Activated T-helper 1 cell treated with Interleukin-2 at 50 U/mL for 16 hours (primary cell): ENCODE measurements at regions not wholly inside any gene's neighbourhood (a gene's known extent, or its start where the extent isn't known, plus 50 kb on each side); places are given as distances from the start of the nearest gene placed in this dataset.
"Not testable (repeated sequence)": the region's sequence is repeated elsewhere in the genome, so short reads cannot be mapped to it uniquely, and the experiment has no call there.

ENCODE experiments used
- DNase-seq: peaks from one replicate; pipeline ENCODE4 v3.0.0-alpha.2; 2020; ENCODE audit warnings: low read depth

DNA sequence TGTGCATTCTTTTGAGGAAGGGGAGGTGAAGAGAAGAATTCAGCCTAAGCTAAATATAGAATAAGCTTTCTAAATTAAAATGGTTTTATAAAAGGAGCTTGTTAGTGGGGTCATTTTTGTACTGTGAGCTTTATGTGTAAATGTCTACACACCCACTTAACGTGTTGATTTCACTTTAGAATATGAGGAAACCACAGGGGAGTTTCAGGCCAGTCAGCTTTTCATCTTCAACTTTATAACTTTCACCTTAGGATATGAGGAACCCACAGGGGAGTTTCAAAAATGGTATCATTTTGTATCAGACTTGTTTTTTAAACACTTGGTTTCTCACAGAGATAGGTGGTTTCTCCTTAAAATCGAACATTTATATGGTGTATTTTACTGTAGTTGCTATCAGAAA, 120.7 kb upstream of the NIPA1 start:
- not testable (repeated sequence) for DNase-seq

DNA sequence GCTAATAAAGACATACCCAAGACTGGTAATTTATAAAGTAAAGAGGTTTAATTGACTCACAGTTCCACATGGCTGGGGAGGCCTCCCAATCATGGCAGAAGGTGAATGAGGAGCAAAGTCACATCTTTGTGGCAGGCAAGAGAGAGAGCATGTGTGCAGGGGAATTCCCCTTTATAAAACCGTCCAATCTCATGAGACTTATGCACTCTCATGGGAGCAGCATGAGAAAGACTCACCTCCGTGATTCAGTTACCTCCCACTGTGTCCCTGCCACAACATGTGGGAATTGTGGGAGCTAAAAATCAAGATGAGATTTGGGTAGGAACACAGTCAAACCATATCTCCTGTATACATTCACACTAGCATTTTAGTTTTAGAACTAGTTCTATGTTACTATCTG, 101.7 kb upstream of the NIPA1 start:
- not testable (repeated sequence) for DNase-seq

DNA sequence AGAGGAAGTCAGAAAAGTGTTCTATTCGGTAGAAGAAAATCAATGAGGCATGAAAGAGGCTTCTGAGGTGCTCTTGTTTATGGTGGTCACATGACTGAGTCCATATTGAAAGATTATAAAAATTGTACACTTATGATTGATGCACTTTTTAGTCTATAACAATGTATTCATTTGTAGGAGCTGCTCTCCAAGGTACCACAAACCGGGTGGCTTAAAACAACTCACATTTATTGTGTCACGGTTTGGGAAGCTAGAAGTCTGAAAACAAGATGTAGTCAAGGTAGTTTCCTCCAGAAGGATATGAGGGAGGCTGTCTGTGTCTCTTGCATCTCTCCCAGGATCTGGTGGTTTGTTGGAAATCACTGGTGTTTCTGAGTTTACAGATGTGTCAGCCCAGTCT, 86.6 kb upstream of the NIPA1 start:
- DNase-seq, result not testable (repeated sequence)

DNA sequence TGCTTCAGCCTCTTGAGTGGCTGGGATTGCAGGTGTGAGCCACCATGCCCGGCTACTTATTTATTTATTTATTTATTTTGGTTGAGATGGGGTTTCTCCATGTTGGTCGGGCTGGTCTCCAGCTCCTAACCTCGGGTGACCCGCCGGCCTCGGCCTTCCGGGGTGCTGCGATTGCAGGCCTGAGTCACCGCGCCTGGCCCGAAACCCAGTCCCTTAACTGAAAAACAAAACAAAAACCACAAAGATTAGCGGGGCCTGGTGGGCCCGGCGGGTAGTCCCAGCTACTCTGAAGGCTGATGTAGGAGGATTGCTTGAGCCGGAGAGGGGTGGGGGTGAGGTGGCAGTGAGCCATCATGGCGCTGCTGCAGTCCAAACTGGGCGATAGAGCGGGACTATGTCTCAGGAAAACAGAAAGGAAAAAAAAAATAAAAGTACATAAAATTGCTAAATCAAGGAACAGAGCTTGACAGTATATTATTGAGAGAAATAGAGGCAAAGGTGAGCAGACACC, 75.6 kb upstream of the NIPA1 start:
- not testable (repeated sequence) for DNase-seq

DNA sequence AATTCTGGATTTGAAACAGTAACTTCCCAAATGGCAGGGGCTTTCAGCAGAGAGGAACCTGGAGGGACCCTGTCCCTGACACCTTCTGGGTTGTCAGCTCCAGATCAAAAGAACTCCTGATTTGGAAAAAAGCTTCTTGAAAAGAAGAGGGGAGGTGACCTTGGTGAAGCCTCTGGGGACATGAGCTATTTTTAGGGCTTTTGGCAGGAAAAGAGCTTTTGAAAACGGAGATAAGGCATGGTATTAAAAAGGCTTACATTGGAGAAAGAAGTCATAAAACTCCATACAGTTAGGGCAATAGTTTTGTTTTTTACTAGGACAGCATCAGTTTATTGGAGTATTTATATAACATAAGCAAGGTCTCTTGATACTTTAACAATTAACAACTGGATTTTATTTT, 72.5 kb upstream of the NIPA1 start:
- DNase-seq, result not testable (repeated sequence)

DNA sequence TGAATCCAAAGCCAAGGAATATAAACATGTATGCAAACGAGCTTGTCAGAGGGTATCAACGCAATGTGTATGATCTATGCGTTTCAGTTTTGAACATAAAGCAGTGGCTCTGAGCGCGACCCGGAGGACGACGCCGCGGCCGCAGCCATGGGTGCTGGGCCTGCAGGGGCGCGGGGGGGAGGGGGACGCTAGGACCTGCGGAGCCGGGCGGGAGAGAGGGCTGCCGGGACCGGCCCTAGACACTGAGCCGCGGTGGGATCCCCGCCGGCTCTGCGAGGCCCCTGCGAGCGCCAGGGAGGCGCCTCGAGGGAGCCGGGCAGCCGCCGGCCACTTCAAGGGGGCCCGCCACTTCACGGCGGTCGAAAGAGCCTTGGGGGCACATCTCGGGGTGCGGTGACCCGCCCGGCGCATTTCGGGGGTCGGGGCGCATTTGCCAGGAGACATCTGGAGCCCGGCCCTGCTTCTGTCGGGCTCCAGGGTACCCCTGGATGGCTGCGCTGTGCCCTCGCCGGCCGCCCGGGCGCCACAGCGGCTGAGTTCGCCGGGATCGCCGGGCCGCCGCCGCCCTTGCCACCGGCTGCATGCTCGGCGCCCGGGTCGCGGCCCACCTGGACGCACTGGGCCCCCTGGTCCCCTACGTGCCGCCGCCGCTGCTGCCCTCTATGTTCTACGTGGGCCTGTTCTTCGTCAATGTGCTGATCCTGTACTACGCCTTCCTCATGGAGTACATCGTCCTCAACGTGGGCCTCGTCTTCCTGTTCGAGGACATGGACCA, 71.9 kb upstream of the NIPA1 start:
- DNase-seq, result not testable (repeated sequence)

DNA sequence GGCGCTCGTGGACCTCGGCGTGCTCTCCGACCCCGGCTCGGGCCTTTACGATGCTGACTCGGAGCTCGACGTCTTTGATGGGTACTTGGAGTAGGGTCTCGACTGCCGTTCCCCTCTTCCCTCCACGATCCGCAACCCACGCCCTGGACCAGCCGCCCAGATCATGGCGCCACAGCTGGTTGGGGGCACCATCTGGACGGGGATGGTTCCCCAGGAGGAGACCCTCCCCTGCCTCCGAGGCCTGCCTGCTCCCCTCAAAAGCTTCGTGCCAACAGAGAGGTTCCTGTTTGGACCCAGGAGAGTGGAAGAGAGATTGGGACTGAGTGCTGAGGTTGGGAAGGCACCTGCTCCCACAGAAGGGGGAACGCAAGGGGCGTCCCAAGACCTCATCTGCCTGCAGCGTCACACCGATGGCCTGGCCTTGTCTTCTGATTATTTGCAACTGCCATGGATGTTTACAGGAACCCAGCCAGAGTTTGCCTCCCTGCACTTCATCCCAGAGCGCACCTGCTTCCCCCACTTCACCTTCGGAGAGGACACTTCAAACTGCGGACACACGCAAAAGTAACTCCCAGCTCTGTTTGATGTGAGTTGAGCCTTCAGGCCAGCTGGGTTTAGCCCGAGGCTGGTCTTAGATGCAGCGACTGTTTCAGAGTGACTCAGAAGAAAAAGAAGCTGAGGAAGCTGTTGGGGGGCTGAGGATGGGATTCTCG, 71.2 kb upstream of the NIPA1 start:
- not testable (repeated sequence) for DNase-seq

DNA sequence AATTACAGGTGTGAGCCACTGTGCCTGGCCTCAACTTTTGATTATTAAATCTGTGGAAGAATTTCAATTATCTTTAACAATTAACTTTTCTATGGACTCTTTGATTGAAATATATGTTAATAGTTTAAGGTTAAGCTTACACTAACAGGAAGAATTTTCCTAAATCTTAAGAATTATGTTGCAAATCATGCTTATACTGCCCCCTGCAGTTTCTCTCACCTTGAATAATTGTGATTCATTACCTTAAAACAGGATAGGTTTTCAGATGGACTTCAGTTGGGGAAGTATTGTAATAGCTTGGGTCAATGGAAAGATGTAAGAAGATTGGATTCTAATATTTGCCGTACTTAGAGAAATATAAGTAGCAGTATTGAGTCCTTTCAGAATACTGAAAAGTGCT, 66.5 kb upstream of the NIPA1 start:
- not testable (repeated sequence) for DNase-seq

DNA sequence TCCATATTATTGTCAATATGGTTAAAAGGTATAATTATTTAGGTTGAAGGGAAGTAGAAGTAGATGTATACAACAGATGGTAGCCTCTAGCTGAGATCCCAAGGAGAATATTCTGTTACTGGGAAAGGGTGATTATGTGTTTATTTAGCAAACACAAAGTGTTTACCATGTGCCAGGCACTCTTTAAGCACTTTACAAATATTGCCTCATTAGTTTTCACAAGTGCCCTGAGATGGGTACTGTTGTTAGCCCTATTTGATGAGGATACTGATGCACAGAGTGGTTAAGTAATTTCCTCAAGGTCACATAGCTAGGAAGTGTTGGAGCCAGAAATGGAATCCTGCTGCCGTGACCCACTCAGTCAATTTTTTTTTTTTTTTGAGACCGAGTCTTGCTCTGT, 60.3 kb upstream of the NIPA1 start:
- not testable (repeated sequence) for DNase-seq

DNA sequence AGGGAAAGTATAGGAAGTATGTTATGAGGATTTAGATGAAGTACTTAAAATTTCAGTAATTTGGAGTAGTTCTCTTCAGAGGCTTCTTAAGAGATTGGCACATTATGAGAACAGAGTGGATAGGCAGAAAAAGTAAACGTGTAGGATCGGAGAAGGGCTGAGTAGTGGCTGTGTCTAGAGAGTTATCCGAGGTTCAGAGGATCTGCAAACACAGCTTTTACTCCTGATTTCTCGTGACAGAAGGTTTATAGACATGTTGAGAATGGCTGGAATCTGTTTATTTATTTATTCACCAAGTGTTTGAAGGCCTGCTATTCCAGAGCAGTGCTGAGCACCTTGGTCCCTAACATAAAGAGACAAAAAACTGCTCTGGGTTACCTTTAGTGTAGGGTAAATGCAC, 51.4 kb upstream of the NIPA1 start:
- not testable (repeated sequence) for DNase-seq

DNA sequence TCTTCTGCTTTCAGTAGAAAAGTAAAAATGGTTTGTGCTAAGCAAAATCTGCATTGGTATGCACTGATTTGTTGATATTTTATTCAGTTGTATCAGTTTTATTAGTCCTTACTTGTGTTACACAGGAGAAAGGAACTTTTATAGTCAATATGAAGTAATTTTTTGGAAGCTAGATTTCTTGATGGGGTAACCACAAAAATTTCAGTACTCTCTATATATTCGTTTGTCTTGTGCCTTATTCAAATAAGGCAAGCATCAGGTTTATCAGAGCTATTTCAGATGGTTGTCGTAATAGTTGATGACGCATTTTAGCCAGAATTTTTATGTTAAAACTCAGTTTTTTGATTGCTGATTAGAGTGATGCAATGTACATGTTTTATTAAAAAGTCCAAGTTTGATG, 50.7 kb upstream of the NIPA1 start:
- DNase-seq, result no peak

DNA sequence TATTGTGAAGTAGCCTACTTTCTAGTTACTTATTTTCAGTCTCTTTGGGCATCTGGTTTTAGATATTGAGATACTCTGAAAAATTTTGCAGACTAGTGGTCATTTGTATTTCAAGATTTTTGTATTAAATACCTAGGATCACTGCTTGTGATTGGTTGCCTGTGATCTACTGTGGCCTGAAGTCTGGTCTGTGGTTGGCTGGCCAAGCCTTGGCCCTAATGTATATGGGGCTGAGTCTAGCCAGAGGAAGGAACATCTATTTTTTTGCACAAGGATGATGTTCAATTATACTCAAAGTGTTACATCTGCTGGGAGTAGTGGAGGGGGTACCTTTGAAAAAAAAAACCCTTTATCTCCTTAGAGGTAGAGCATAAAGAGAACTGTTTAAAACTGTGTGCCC, 50.2 kb upstream of the NIPA1 start:
- not testable (repeated sequence) for DNase-seq
